ENCODE measurements at regions not wholly inside any gene's neighbourhood (a gene's known extent, or its start where the extent isn't known, plus 50 kb on each side); places are given as distances from the start of the nearest gene placed in this dataset.

DNA sequence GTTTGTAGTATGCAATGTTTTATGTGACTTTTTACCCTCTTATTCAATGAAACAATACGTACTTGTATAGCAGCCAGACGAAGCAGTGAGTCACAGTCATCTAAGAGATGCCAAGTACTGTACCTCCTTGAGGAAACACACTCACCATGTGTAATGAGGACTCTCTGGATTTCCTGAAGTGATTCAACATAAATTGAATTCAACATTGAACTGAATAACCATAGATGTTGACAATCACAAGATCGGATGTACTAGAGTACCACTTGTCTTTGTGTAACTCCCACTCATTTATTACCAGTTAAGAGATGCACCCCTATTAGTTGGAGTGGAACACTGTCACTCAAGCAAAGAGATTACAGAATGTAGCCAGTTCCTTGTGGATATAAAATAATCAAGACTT is 175.2 kb upstream of the HMGA2 start:
- DNase-seq (ENCODE audit: low read depth), result peak; percentile 100
- TF ChIP-seq, protein P1, sequence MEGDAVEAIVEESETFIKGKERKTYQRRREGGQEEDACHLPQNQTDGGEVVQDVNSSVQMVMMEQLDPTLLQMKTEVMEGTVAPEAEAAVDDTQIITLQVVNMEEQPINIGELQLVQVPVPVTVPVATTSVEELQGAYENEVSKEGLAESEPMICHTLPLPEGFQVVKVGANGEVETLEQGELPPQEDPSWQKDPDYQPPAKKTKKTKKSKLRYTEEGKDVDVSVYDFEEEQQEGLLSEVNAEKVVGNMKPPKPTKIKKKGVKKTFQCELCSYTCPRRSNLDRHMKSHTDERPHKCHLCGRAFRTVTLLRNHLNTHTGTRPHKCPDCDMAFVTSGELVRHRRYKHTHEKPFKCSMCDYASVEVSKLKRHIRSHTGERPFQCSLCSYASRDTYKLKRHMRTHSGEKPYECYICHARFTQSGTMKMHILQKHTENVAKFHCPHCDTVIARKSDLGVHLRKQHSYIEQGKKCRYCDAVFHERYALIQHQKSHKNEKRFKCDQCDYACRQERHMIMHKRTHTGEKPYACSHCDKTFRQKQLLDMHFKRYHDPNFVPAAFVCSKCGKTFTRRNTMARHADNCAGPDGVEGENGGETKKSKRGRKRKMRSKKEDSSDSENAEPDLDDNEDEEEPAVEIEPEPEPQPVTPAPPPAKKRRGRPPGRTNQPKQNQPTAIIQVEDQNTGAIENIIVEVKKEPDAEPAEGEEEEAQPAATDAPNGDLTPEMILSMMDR (conservative IDR thresholded peaks at IDR 0.05; ENCODE audit: control insufficient read depth, insufficient read depth, low read depth, low read length), result no peak
- H3K4me3 ChIP-seq (ENCODE audit: control insufficient read depth, low read depth, low read length), result no peak overlapping the region

DNA sequence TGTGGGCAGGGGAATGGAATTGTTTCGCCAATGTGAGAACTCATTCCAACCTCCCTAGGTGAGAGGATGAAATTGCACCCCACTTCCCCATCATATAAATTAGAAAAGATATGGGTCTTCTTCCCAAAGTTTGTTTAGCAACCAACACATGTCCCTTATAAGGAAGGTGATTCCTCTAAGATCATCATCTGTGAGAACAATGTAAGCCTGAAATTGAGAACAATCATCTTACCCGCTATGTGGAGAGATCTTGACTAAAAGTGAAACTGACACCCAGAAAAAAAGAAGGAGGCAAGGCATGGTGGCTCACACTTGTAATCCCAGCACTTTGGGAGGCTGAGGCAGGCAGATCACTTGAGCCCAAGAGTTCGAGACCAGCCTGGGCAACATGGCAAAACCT is 173.2 kb upstream of the HMGA2 start:
- no peak for DNase-seq (ENCODE audit: low read depth)
- TF ChIP-seq, protein P1 (conservative IDR thresholded peaks at IDR 0.05; ENCODE audit: control insufficient read depth, insufficient read depth, low read depth, low read length), result no peak
- no peak overlapping the region for H3K4me3 ChIP-seq (ENCODE audit: control insufficient read depth, low read depth, low read length)

DNA sequence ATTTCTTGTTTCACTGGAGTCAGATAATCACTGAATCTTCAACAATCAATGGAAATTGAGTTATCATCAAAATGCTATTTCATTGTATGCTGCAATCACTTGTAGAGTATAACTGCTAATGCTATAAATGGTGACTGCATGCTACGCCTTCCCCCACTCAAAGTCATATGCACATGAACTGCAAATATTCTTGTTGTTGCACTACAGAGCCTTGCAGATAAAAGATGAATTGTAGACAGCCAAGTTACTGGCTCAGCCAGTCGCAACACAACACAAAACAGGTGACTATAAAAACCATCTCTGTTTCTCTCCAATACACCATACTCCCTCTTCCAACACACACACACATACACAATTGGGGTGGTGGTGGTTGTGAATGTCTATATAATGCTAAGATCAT is 171.0 kb upstream of the HMGA2 start:
- TF ChIP-seq, protein P1 (conservative IDR thresholded peaks at IDR 0.05; ENCODE audit: control insufficient read depth, insufficient read depth, low read depth, low read length), result no peak
- no peak for DNase-seq (ENCODE audit: low read depth)

GRCh38 chr12:65653946-65654629 is 170.2 kb upstream of the HMGA2 start:
- no peak for DNase-seq (ENCODE audit: low read depth)
- no peak overlapping the region for H3K4me3 ChIP-seq (ENCODE audit: control insufficient read depth, low read depth, low read length)
- TF ChIP-seq, protein P1 (conservative IDR thresholded peaks at IDR 0.05; ENCODE audit: control insufficient read depth, insufficient read depth, low read depth, low read length), result no peak

More for the DNA sequence above, 171.0 kb upstream of the HMGA2 start:
- H3K4me3 ChIP-seq (ENCODE audit: control insufficient read depth, low read depth, low read length), result no peak overlapping the region

GRCh38 chr12:65655074-65655493 is 169.2 kb upstream of the HMGA2 start:
- TF ChIP-seq, protein P1 (conservative IDR thresholded peaks at IDR 0.05; ENCODE audit: control insufficient read depth, insufficient read depth, low read depth, low read length), result no peak
- DNase-seq (ENCODE audit: low read depth), result peak; percentile 92

DNA sequence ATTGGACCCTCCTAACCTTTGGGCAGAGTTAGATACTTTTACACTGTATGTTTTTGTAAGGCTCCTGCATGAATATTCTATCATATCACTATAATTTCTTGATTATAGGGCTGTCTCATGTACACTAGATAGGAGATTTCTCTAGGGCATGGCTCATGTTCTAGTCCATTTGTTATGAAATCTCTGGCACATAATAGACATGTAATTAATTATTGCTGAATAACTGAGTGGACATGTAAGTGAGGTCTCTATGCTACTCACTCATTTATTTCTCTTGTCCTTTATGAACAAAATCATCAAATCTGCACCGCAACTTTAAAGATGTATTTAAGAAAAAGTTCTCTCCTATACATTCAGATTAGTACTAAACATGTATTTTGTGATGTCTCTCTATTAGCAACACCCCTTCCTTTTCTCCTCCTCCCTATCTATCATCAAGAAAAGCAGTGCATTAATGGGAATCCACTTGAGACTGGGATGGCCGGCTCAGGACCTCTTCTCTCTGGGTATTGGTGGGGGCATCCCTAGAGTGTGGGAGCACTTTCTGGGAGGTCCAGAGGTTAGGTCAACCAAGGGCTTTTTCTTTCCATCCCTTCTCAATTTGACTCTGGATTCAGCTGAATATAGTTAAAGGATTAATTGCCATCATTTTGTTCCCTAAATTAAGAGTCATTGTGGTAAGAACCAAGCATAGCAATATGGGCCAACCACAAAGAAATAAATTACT is 168.0 kb upstream of the HMGA2 start:
- TF ChIP-seq, protein P1 (conservative IDR thresholded peaks at IDR 0.05; ENCODE audit: control insufficient read depth, insufficient read depth, low read depth, low read length), result no peak
- DNase-seq (ENCODE audit: low read depth), result peak; percentile 67
- H3K4me3 ChIP-seq (ENCODE audit: control insufficient read depth, low read depth, low read length), result no peak overlapping the region

More at GRCh38 chr12:65655074-65655493, 169.2 kb upstream of the HMGA2 start:
- no peak overlapping the region for H3K4me3 ChIP-seq (ENCODE audit: control insufficient read depth, low read depth, low read length)

All from fibroblast of mammary gland (primary cell).